ENCODE measurements at regions not wholly inside any gene's neighbourhood (a gene's known extent, or its start where the extent isn't known, plus 50 kb on each side); places are given as distances from the start of the nearest gene placed in this dataset.

- TF ChIP-seq CTCF (conservative IDR thresholded peaks at IDR 0.05; ENCODE audit: low read length), result no peak
- no peak for TF ChIP-seq EZH2phosphoT487 (IDR thresholded peaks at IDR 0.05; ENCODE audit: borderline replicate concordance)
Observed at GRCh38 chr20:10876558-10876957, 202.8 kb upstream of the JAG1 start.
